GM13977 (cell line): ENCODE measurements at regions not wholly inside any gene's neighbourhood (a gene's known extent, or its start where the extent isn't known, plus 50 kb on each side); places are given as distances from the start of the nearest gene placed in this dataset.

Source experiments
- DNase-seq: peaks from one replicate; pipeline ENCODE4 v3.0.0; 2012; ENCODE audit warnings: low spot score
- in situ Hi-C: fragments of 300-500 bp; cut with MboI; formaldehyde crosslinking; loops from one replicate; pipeline ENCODE4 v1.12.0; 2022; ENCODE audit warnings: low sequenced_read_pairs, low pct_unique_long_range_greater_than_20kb, mixed read lengths, inconsistent platforms; ENCODE audit not compliant: unreplicated experiment
- TF ChIP-seq, protein P1 (sequence below): IDR thresholded peaks from 2 replicates; pipeline ENCODE4 v1.5.1; 2012; ENCODE audit warnings: mild to moderate bottlenecking, control low read depth; ENCODE audit not compliant: insufficient read depth; ENCODE audit errors: extremely low read depth, missing control alignments

DNA sequence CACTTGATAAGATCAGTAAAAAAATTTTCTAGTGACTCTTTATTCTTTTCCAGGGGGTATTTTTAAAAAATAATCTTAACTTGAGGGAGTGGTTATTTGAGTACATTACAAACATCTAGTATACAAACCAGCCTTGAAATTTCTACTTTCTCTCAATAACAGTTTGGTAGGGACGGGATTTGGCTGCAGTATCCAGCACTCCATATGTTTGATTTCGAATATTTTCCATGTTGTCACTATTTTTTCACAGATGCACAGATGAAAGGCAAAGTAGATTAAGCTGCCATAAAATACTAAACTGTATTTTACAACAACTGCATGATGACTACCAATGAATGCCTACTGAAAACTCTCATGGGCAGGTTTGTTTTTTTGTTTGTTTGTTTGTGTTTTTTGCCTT lies 225.0 kb downstream of the COX7B2 start:
- TF ChIP-seq, protein P1, sequence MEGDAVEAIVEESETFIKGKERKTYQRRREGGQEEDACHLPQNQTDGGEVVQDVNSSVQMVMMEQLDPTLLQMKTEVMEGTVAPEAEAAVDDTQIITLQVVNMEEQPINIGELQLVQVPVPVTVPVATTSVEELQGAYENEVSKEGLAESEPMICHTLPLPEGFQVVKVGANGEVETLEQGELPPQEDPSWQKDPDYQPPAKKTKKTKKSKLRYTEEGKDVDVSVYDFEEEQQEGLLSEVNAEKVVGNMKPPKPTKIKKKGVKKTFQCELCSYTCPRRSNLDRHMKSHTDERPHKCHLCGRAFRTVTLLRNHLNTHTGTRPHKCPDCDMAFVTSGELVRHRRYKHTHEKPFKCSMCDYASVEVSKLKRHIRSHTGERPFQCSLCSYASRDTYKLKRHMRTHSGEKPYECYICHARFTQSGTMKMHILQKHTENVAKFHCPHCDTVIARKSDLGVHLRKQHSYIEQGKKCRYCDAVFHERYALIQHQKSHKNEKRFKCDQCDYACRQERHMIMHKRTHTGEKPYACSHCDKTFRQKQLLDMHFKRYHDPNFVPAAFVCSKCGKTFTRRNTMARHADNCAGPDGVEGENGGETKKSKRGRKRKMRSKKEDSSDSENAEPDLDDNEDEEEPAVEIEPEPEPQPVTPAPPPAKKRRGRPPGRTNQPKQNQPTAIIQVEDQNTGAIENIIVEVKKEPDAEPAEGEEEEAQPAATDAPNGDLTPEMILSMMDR = no peak
- no peak for DNase-seq
- in situ Hi-C loops = no loop called here

- in situ Hi-C loops = no loop called here
- DNase-seq = no peak
- TF ChIP-seq, protein P1 = no peak
Measured at GRCh38 chr4:46676364-46676763, 232.7 kb downstream of the COX7B2 start.

DNA sequence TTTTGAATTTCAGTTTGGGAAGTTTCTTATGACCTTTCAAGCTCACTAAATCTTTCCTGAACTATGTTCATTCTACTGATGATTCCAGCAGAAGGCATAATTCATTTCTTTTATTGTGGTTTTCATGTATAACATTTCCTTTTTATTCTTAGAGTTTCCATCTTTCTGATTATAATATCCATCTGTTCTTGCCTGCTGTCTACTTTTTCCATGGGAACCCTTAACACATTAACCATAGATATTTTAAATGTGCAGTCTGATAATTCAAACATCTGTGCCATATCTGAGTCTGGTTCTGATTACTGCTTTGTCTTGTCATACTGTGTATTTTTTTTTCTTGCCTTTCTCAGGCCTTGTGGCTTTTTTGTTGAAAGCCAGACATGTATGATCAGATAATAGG lies 234.7 kb downstream of the COX7B2 start:
- TF ChIP-seq, protein P1 = no peak
- in situ Hi-C loops = no loop called here
- DNase-seq = no peak

DNA sequence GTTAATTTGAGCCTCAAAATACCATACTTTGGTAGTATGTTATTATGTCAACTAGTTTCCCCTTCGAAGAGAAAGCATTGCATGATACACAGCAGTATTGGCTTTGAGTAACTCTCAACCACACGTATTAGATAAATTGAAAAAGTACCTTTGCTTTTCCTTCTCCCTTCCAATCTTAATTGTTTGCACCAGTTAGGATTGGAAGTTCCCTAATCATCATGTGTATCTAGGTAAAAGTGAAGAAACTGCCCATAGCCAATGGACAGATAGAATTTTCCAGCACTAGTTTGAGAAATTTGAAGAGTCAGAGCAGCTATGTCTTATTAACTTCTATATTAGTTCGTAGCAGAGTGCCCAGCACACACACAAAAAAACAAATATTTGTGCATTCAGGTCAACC lies 241.3 kb downstream of the COX7B2 start:
- TF ChIP-seq, protein P1 = no peak
- DNase-seq = no peak
- in situ Hi-C loops = no loop called here

GRCh38 chr4:46656071-46656470 lies 253.0 kb downstream of the COX7B2 start:
- no peak for DNase-seq
- in situ Hi-C loops = no loop called here
- TF ChIP-seq, protein P1 = no peak

DNA sequence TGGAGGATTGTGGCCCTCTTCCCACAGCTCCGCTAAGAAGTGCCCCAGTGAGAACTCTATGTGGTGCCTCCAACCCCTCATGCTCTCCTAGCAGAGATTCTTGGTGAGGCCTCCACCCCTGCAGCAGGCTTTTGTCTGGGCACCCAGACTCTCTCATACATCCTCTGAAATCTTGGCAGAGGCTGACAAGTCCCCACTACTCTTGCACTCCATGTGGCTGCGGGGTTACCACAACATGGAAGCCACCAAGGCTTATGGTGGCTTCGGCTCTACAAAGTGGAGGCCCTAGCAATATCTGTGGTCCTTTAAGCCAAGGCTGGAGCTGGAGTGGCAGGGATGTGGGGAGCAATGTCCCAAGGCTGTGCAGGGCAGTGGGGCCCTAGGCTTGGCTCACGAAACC lies 255.2 kb downstream of the COX7B2 start:
- in situ Hi-C loops = no loop called here

More for the DNA sequence above, 255.2 kb downstream of the COX7B2 start:
- no peak for DNase-seq
- TF ChIP-seq, protein P1 = no peak
